Loucy (cell line): ENCODE measurements at regions not wholly inside any gene's neighbourhood (a gene's known extent, or its start where the extent isn't known, plus 50 kb on each side); places are given as distances from the start of the nearest gene placed in this dataset.

Experiments
- EZH2phosphoT487 ChIP-seq: fragments of 200-600 bp; IDR thresholded peaks from 2 replicates; pipeline ENCODE4 v1.6.1; 2018; ENCODE audit warnings: antibody characterized with exemption, mild to moderate bottlenecking, moderate library complexity, borderline replicate concordance
- TF ChIP-seq, protein P1 (sequence below): fragments of 200-600 bp; sonication (generic); conservative IDR thresholded peaks from 2 replicates; pipeline ENCODE4 v1.5.1; 2014; ENCODE audit warnings: mild to moderate bottlenecking, antibody characterized with exemption, low read length

DNA sequence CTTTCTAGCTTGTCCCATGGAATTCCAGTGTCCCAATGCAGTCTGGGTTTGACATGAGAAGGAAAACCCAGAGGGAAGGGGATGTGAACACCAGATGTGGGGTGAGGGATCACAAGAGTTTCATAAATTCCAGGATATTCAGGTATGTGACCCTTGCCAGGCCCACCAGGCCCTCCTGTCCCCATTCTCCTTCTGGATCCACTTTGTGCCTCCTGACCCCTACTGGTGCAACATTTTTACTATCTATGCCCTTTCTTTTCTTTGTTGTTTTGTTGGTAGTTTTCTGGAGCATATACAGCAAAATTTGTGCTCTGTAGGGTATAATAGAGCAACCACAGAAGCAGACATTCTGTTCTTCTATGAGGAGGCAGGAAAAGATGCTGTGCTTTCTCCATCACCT lies 597.0 kb upstream of the GRAMD2B start:
- TF ChIP-seq, protein P1, sequence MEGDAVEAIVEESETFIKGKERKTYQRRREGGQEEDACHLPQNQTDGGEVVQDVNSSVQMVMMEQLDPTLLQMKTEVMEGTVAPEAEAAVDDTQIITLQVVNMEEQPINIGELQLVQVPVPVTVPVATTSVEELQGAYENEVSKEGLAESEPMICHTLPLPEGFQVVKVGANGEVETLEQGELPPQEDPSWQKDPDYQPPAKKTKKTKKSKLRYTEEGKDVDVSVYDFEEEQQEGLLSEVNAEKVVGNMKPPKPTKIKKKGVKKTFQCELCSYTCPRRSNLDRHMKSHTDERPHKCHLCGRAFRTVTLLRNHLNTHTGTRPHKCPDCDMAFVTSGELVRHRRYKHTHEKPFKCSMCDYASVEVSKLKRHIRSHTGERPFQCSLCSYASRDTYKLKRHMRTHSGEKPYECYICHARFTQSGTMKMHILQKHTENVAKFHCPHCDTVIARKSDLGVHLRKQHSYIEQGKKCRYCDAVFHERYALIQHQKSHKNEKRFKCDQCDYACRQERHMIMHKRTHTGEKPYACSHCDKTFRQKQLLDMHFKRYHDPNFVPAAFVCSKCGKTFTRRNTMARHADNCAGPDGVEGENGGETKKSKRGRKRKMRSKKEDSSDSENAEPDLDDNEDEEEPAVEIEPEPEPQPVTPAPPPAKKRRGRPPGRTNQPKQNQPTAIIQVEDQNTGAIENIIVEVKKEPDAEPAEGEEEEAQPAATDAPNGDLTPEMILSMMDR = no peak
- TF ChIP-seq EZH2phosphoT487 = no peak
